ENCODE measurements at regions not wholly inside any gene's neighbourhood (a gene's known extent, or its start where the extent isn't known, plus 50 kb on each side); places are given as distances from the start of the nearest gene placed in this dataset.

- TF ChIP-seq POLR2AphosphoS5 (IDR thresholded peaks at IDR 0.05; ENCODE audit: low read depth, low read length) (no peak), CTCF (IDR thresholded peaks at IDR 0.05; ENCODE audit: control extremely low read depth in 1 of 3, insufficient read depth in 1 of 3, low read depth in 1 of 3, low read length in 3 of 3) (no peak), KDM1A (IDR thresholded peaks at IDR 0.05; ENCODE audit: borderline replicate concordance, low read length) (no peak), SIN3A (conservative IDR thresholded peaks at IDR 0.05 in 1 of 2, IDR thresholded peaks at IDR 0.05 in 1 of 2; ENCODE audit: low read depth in 1 of 2, low read length in 2 of 2) (no peak), EP300 (IDR thresholded peaks at IDR 0.05; ENCODE audit: borderline replicate concordance in 1 of 2, low read depth in 2 of 2, low read length in 2 of 2) (no peak), SIRT6 (IDR thresholded peaks at IDR 0.05; ENCODE audit: low read length) (no peak), EZH2 (IDR thresholded peaks at IDR 0.05; ENCODE audit: low read depth, low read length, severe bottlenecking) (no peak), POLR2A (IDR thresholded peaks at IDR 0.05; ENCODE audit: control extremely low read depth in 1 of 2, low read depth in 2 of 2, low read length in 2 of 2) (no peak), ATF3 (IDR thresholded peaks at IDR 0.05; ENCODE audit: insufficient read depth, low read depth, low read length) (no peak), SP2 (IDR thresholded peaks at IDR 0.05; ENCODE audit: low read length) (no peak), HDAC6 (IDR thresholded peaks at IDR 0.05; ENCODE audit: low read depth, low read length) (no peak), RNF2 (IDR thresholded peaks at IDR 0.05; ENCODE audit: borderline replicate concordance, low read depth, low read length, missing control alignments, poor library complexity, severe bottlenecking) (no peak), USF2 (IDR thresholded peaks at IDR 0.05; ENCODE audit: low read length) (no peak), RXRA (IDR thresholded peaks at IDR 0.05; ENCODE audit: insufficient read depth, low read depth, low read length) (no peak)
Observed at GRCh38 chr1:175803413-175803812, 60.0 kb upstream of the TNR start.
